HEK293 (cell line): ENCODE measurements at regions not wholly inside any gene's neighbourhood (a gene's known extent, or its start where the extent isn't known, plus 50 kb on each side); places are given as distances from the start of the nearest gene placed in this dataset.

ENCODE experiments used
- PRDM1 ChIP-seq: fragments of 450-650 bp; formaldehyde crosslinking; IDR thresholded peaks from 2 replicates; pipeline ENCODE4; 2016; ENCODE audit warnings: missing biosample characterization, missing genetic modification characterization
- ZNF548 ChIP-seq: fragments of 450-650 bp; formaldehyde crosslinking; IDR thresholded peaks from 2 replicates; pipeline ENCODE4 v1.5.1; 2016; ENCODE audit warnings: missing biosample characterization, missing genetic modification characterization
- ZNF558 ChIP-seq: fragments of 450-650 bp; formaldehyde crosslinking; IDR thresholded peaks from 2 replicates; pipeline ENCODE4 v1.5.1; 2016; ENCODE audit warnings: missing biosample characterization, missing genetic modification characterization

- TF ChIP-seq ZNF558 (tag by site-specific recombination) (no peak), ZNF548 (no peak), PRDM1 (tag by site-specific recombination) (no peak)
Observed at GRCh38 chr13:62564770-62565169, 1149.1 kb upstream of the PCDH20 start.
